Stimulated activated CD8-positive, alpha-beta memory T cell treated with anti-CD3 and anti-CD28 coated beads, Interleukin-4, amount 100 ng/mL, for 1 hour (primary cell): ENCODE measurements at regions not wholly inside any gene's neighbourhood (a gene's known extent, or its start where the extent isn't known, plus 50 kb on each side); places are given as distances from the start of the nearest gene placed in this dataset.

Source experiments
- DNase-seq, 2 donors: peaks; one replicate each; pipeline ENCODE4 v3.0.0-alpha.2; 2020; ENCODE audit warnings: low read depth in 2 of 2, low spot score in 1 of 2

GRCh38 chr5:152271420-152271819, 133.7 kb downstream of the NMUR2 start:
- DNase-seq, result no peak

- no peak for DNase-seq
Observed at GRCh38 chr5:152270096-152270495, 135.0 kb downstream of the NMUR2 start.

GRCh38 chr5:152269533-152269932, 135.5 kb downstream of the NMUR2 start:
- DNase-seq, result no peak

GRCh38 chr5:152264645-152265254, 140.3 kb downstream of the NMUR2 start:
- no peak for DNase-seq

GRCh38 chr5:152262667-152263066, 142.4 kb downstream of the NMUR2 start:
- DNase-seq, result no peak

GRCh38 chr5:152260940-152261339, 144.1 kb downstream of the NMUR2 start:
- no peak for DNase-seq

- no peak for DNase-seq
Observed at GRCh38 chr5:152259702-152260101, 145.4 kb downstream of the NMUR2 start.

- DNase-seq, result no peak
Observed at GRCh38 chr5:152256580-152256979, 148.5 kb downstream of the NMUR2 start.

- DNase-seq, result no peak
Observed at GRCh38 chr5:152255411-152255810, 149.7 kb downstream of the NMUR2 start.

GRCh38 chr5:152247850-152248385, 157.2 kb downstream of the NMUR2 start:
- no peak for DNase-seq

GRCh38 chr5:152246401-152246800, 158.7 kb downstream of the NMUR2 start:
- no peak for DNase-seq

GRCh38 chr5:152237531-152237930, 167.5 kb downstream of the NMUR2 start:
- no peak for DNase-seq

GRCh38 chr5:152226191-152226590, 178.9 kb downstream of the NMUR2 start:
- DNase-seq, result no peak

GRCh38 chr5:152221721-152222629, 183.1 kb downstream of the NMUR2 start:
- no peak for DNase-seq

- DNase-seq, result no peak
Observed at GRCh38 chr5:152218694-152219093, 186.4 kb downstream of the NMUR2 start.

- DNase-seq, result no peak
Observed at GRCh38 chr5:152205804-152206203, 199.3 kb downstream of the NMUR2 start.

- DNase-seq, result no peak
Observed at GRCh38 chr5:152202321-152202720, 202.8 kb downstream of the NMUR2 start.

- DNase-seq, result no peak
Observed at GRCh38 chr5:152193391-152194107, 211.5 kb downstream of the NMUR2 start.

GRCh38 chr5:152188251-152188650, 216.8 kb downstream of the NMUR2 start:
- DNase-seq, result no peak

- no peak for DNase-seq
Observed at GRCh38 chr5:152187668-152188067, 217.4 kb downstream of the NMUR2 start.

GRCh38 chr5:152185547-152186245, 219.4 kb downstream of the NMUR2 start:
- no peak for DNase-seq
